Activated CD4-positive, alpha-beta T cell treated with anti-CD3 and anti-CD28 coated beads for 36 hours (primary cell): ENCODE measurements at regions not wholly inside any gene's neighbourhood (a gene's known extent, or its start where the extent isn't known, plus 50 kb on each side); places are given as distances from the start of the nearest gene placed in this dataset.
"Not testable (repeated sequence)": the region's sequence is repeated elsewhere in the genome, so short reads cannot be mapped to it uniquely, and the experiment has no call there.

Experiments used
- ATAC-seq: fragments of 200-7000 bp; cut with Tn5 transposase; one replicate; pipeline ENCODE4 v1.10.0; 2021; ENCODE audit warnings: mild to moderate bottlenecking, moderate library complexity
- CTCF ChIA-PET: fragments of 350-600 bp; sonication (Branson Sonifier 250); formaldehyde crosslinking; loops from one replicate; lab custom pipeline; 2021; ENCODE audit warnings: antibody characterized with exemption; lab: Charles Lee
- POLR2A ChIA-PET: fragments of 350-600 bp; sonication (Branson Sonifier 250); formaldehyde crosslinking; loops from one replicate; lab custom pipeline; 2021; ENCODE audit warnings: antibody characterized with exemption, inconsistent platforms; lab: Charles Lee
- DNase-seq: peaks from one replicate; pipeline ENCODE4 v3.0.0-alpha.2; 2020
- H3K27ac Mint-ChIP-seq: one replicate; pipeline ENCODE4 v1.8.0; 2021; ENCODE audit warnings: mixed read lengths
- H3K27me3 Mint-ChIP-seq: one replicate; pipeline ENCODE4 v1.8.0; 2021; ENCODE audit warnings: mixed read lengths
- H3K36me3 Mint-ChIP-seq: one replicate; pipeline ENCODE4 v1.8.0; 2021; ENCODE audit warnings: low read depth, mixed read lengths
- H3K4me1 Mint-ChIP-seq: one replicate; pipeline ENCODE4 v1.8.0; 2021; ENCODE audit warnings: mixed read lengths
- H3K4me3 Mint-ChIP-seq: one replicate; pipeline ENCODE4 v1.8.0; 2021; ENCODE audit warnings: mild to moderate bottlenecking, moderate library complexity, mixed read lengths
- H3K9me3 Mint-ChIP-seq: one replicate; pipeline ENCODE4 v1.8.0; 2021; ENCODE audit warnings: low read depth, mixed read lengths
- intact Hi-C, 2 experiments: fragments of 100-400 bp; cut with DNase I in 1 of 2; cut with micrococcal nuclease in 1 of 2; formaldehyde crosslinking; loops; one replicate each; pipeline versions ENCODE4 v1.14.2 to v1.15.1; 2022 to 2024; cut with DNase I, micrococcal nuclease

DNA sequence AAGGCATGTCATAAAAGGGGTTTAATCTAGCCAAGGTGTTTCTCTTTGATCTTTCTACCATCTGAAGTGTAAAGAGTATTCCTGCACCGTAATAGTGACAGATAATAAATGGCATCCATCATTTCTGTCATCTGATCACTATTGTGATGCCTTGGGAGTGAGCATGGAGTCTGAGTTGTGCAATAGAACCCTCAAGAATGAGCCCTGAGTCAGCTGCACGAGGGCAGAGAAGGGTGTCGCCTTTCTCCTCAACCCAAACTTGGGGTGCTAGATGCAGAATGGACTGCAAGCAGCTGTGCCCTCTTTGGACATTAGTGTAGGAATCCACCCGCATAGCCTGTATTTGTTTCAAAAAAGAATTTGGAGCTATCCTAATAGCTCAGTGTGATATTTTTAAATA, 115.2 kb downstream of the ZNF37A start:
- H3K4me3 Mint-ChIP-seq, result no peak overlapping the region
- no peaks in the 10 kb centered on the region for H3K9me3 Mint-ChIP-seq
- ChIA-PET POLR2A (no interaction called here), CTCF (no interaction called here)
- intact Hi-C loops, result no loop called here
- H3K4me1 Mint-ChIP-seq, result no peaks in the 10 kb centered on the region
- H3K27ac Mint-ChIP-seq, result no peak overlapping the region
- ATAC-seq, result no peak
- DNase-seq, result no peak
- no peaks in the 10 kb centered on the region for H3K36me3 Mint-ChIP-seq
- H3K27me3 Mint-ChIP-seq, result no peaks in the 10 kb centered on the region

DNA sequence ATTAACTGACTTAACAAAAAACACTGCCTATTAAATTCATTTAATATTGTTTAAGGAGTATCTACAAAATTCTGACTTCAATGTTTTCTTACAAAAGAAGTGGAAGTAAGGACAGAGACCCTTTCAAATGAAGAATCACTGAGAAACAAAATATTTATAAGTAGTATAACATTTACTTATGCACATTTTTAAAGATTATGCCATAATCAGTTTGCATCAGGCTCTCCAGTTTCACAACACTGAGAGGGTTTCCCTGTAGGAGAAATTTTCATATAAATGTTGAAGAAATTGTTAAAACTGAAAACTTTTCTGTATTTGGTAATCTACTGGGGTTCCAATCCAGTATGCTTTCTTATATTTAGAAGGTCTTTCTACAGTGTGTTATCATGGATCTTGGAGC, 115.6 kb downstream of the ZNF37A start:
- H3K27ac Mint-ChIP-seq, intact Hi-C loops, H3K4me3 Mint-ChIP-seq: not testable (repeated sequence)

DNA sequence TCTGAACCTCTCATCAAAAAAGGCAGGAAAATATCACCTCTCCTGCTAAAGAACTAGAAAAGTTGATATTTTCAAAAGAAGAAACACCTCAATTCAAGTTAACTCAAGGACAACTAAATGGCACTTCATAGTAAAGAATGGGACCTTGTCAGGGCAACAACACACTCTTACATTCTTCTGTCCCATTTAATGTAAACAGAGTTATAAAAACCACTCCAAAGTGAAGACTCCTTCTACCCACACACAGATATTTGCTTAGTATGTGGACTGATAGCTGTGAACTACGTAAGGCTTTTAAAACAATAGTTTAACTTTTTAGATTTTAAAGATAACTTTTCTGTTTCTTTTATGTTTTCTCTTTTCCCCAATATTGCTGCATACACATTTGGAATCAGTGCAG, 118.3 kb downstream of the ZNF37A start:
- Mint-ChIP-seq H3K4me3 (no peak overlapping the region), H3K36me3 (no peaks in the 10 kb centered on the region), H3K27ac (no peak overlapping the region), H3K9me3 (no peaks in the 10 kb centered on the region), H3K27me3 (no peaks in the 10 kb centered on the region), H3K4me1 (no peaks in the 10 kb centered on the region)
- ChIA-PET POLR2A (no interaction called here), CTCF (no interaction called here)
- DNase-seq, result no peak
- no peak for ATAC-seq
- intact Hi-C loops, result no loop called here

More for the DNA sequence above, 115.6 kb downstream of the ZNF37A start:
- CTCF ChIA-PET, H3K9me3 Mint-ChIP-seq, H3K4me1 Mint-ChIP-seq, DNase-seq, ATAC-seq, H3K27me3 Mint-ChIP-seq, H3K36me3 Mint-ChIP-seq, POLR2A ChIA-PET: not testable (repeated sequence)

DNA sequence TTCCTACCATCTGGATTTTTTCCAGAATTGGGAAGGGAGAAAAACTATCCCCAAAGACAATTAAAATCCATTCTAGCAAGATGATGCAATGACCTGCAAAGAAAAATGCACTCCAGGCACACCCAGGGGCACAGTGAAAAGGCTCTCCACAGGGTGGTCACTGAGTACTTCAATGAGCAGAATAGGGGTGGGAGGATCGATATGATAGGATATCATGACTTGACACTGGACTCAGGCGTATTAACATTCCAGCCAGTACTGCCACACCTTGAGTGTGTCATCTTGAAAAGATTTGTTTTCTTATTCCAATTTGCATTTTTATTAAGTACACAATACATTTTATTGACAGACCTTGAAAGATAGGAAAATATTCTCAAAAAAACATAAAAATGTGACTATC, 132.2 kb downstream of the ZNF37A start:
- DNase-seq, result no peak
- H3K4me3 Mint-ChIP-seq, result no peak overlapping the region
- POLR2A ChIA-PET, result no interaction called here
- no peaks in the 10 kb centered on the region for H3K4me1 Mint-ChIP-seq
- no peak overlapping the region for H3K27ac Mint-ChIP-seq
- CTCF ChIA-PET, result no interaction called here
- intact Hi-C loops, result no loop called here
- H3K27me3 Mint-ChIP-seq, result no peaks in the 10 kb centered on the region
- H3K9me3 Mint-ChIP-seq, result peaks cover 13% of the 10 kb centered on the region
- no peak for ATAC-seq
- H3K36me3 Mint-ChIP-seq, result no peaks in the 10 kb centered on the region

DNA sequence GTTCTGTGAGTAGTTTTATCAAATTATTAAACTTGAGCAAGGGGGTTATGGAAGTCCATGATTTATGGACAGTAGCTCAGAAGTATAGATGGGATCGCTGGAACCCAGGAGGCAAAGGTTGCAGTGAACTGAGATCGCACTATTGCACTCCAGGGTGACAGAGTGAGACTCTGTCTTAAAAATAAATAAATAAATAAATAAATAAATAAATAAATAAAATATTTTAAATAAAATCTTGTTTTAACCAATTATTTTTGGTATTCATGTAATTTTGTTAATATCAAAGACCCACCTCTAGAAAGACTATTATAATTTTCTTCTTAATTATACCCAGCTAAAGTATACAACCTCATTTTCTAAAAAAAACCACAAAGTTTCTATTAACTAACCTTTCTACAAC, 134.3 kb downstream of the ZNF37A start:
- peaks cover 6% of the 10 kb centered on the region for H3K9me3 Mint-ChIP-seq
- no peak overlapping the region for H3K4me3 Mint-ChIP-seq
- H3K27ac Mint-ChIP-seq, result no peak overlapping the region
- CTCF ChIA-PET, result no interaction called here
- no peaks in the 10 kb centered on the region for H3K27me3 Mint-ChIP-seq
- POLR2A ChIA-PET, result no interaction called here
- no peak for ATAC-seq
- intact Hi-C loops, result no loop called here
- no peak for DNase-seq
- no peaks in the 10 kb centered on the region for H3K36me3 Mint-ChIP-seq
- no peaks in the 10 kb centered on the region for H3K4me1 Mint-ChIP-seq

DNA sequence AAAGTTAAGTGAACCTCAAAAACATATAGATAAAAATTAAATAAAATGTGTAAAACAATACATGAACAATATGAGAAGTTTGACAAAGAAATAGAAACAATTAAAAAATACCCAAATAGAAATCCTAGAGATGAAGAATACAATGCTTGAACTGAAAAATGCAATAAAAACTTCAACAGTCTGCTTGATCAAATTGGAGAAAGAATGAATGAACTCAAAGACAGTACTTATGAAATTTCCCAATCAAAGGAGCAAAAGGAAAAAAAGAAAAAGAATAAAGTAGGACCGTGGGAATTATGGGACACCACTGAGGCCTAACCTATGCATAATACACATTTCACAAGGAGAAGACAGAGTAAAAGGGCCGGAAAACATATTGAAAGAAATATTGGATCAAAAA, 144.3 kb downstream of the ZNF37A start:
- CTCF ChIA-PET, ATAC-seq, H3K4me3 Mint-ChIP-seq, H3K36me3 Mint-ChIP-seq, DNase-seq, H3K27me3 Mint-ChIP-seq, H3K27ac Mint-ChIP-seq, POLR2A ChIA-PET, intact Hi-C loops, H3K4me1 Mint-ChIP-seq: not testable (repeated sequence)
- H3K9me3 Mint-ChIP-seq, result peaks cover 17% of the 10 kb centered on the region

DNA sequence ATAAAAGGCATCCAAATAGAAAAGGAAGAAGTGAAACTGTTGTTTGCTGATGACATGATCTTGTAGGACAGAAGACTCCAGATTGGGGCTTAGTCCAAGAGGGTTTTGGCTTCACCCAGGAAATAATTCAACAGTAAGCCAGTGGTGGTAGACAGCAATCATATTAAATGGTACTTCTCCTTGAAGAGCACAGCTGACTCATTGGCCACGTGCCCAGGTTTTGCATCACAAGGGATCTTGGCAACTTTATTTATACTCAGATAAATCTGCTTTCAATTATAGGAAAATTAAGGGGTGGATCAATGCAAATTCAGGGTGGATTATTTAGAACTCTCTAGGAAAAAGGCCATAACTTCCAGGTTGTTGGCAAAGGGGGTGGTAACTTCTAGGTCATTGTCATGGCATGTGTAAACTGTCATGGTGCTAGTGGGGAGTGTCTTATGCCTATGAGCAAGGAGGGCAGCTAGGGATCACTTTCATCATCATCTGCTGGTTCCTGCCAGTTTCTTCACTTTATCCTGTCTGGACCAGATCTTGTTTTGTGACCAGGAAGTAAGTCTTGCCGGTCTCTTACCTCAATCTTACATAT, 148.0 kb downstream of the ZNF37A start:
- H3K4me3 Mint-ChIP-seq, H3K27me3 Mint-ChIP-seq, POLR2A ChIA-PET, intact Hi-C loops, DNase-seq, H3K27ac Mint-ChIP-seq, H3K4me1 Mint-ChIP-seq, ATAC-seq, H3K36me3 Mint-ChIP-seq: not testable (repeated sequence)
- CTCF ChIA-PET, result interaction anchor here (0.6 kb wide), 1 partner anchor 29 kb away, joined by 3 read pairs; no protein-coding TSS in a partner anchor
- H3K9me3 Mint-ChIP-seq, result peaks cover 23% of the 10 kb centered on the region

DNA sequence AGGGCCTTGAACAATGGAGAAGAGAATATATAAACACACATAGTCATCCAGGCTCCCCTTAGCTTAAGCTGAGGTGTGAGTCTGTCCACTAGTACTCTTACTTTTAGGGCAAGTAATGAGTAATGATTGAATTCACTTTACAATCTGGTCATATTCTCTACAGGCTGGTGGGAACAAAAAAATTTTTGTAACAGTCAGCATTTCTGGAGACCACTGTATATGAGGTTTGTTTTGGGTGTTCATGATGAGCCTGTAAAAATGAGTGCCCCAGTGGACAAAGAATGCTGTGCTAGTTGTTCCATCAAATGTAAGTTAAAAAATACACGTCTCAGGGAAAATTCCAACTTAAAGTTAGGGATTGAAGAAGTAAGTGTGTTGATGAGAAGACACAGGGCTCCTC, 154.0 kb downstream of the ZNF37A start:
- POLR2A ChIA-PET, DNase-seq, intact Hi-C loops, ATAC-seq, H3K27me3 Mint-ChIP-seq, H3K4me1 Mint-ChIP-seq, H3K4me3 Mint-ChIP-seq, CTCF ChIA-PET, H3K36me3 Mint-ChIP-seq, H3K27ac Mint-ChIP-seq: not testable (repeated sequence)
- H3K9me3 Mint-ChIP-seq, result peaks cover 18% of the 10 kb centered on the region

DNA sequence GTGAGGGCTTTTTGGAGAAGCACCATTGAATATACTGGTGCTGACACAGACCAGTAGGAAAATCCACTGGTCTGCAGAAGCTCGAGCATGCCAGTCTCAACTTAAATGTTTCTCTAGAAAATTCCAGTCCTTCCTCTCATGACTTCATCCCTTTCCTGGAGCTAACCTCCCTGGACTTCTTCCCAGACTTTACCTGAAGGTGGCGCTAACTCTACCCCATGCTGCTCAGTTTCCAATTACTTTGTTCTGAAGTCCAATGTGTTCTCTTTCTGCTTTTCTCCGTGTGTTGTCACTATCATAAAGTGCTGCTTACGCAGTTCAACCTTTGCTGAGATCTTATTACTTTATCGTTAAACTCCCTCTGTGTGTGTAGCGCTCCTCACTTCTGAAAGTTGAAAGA, 158.4 kb downstream of the ZNF37A start:
- CTCF ChIA-PET, intact Hi-C loops, POLR2A ChIA-PET, H3K27ac Mint-ChIP-seq, ATAC-seq, H3K4me1 Mint-ChIP-seq, H3K36me3 Mint-ChIP-seq, DNase-seq, H3K4me3 Mint-ChIP-seq, H3K27me3 Mint-ChIP-seq: not testable (repeated sequence)
- H3K9me3 Mint-ChIP-seq, result peaks cover 13% of the 10 kb centered on the region

DNA sequence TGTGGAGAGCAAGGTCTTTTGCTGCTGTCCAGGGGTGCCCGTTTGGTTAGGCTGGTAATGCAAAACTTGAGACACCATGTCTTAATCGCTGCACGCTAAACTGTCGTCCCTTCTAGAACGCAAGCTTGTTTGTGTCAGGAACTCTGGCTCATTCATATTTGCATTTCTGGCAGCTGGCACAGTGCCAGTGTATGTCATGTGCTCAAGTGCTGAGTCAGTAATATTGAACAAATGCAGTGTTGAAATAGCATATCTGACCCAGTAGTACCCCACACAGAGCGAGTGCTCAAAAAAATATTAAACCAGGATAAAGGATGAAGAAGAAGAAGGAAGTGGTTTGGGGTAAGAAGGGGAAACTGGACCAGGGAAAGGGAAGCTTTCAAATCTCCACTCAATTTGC, 173.4 kb downstream of the ZNF37A start:
- ATAC-seq, H3K9me3 Mint-ChIP-seq, intact Hi-C loops, H3K27me3 Mint-ChIP-seq, H3K36me3 Mint-ChIP-seq, H3K27ac Mint-ChIP-seq, POLR2A ChIA-PET, H3K4me1 Mint-ChIP-seq, H3K4me3 Mint-ChIP-seq, CTCF ChIA-PET, DNase-seq: not testable (repeated sequence)

DNA sequence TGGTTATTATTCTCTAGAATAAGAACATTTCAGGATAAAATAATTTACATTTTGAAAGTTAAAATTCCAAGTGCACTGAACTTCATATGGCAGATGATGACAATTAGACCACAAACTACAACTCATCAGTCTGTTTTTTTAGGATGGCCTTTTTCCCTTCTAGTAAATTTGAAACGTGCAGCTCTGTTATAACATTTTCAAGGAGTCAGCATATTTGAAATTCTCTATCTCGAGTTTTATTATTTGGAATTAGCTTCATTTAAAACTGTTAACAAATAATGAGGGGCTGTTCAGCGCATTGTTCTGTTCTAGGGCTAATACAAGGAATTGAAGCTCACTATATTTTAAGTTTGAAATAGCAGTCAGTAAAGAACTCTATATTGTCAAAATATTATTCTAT, 176.9 kb downstream of the ZNF37A start:
- DNase-seq, H3K27ac Mint-ChIP-seq, ATAC-seq, H3K27me3 Mint-ChIP-seq, H3K4me1 Mint-ChIP-seq, H3K36me3 Mint-ChIP-seq, POLR2A ChIA-PET, H3K4me3 Mint-ChIP-seq, intact Hi-C loops, H3K9me3 Mint-ChIP-seq: not testable (repeated sequence)
- CTCF ChIA-PET, result interaction anchor here (0.6 kb wide), 1 partner anchor 29 kb away, joined by 3 read pairs; no protein-coding TSS in a partner anchor

DNA sequence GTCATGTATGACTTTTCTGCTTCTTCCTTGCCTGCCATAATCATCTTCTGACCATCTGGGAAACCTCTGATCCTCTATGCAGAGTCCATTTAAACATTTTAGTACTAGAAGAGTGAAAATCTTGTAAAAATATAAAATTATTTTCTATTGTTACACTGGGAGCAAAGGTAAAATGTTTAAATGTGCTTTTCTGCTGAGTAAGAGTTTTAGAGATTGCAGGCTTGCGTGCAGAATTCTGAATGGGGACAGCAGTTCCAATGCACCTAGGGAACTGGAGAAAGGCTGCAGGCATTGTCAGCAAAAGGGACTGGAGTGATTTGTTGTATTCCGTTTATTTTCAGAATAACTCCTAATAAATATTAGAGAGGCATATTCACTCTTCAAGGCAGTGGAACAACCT, 180.7 kb downstream of the ZNF37A start:
- intact Hi-C loops, H3K36me3 Mint-ChIP-seq, H3K9me3 Mint-ChIP-seq, H3K27me3 Mint-ChIP-seq, H3K4me3 Mint-ChIP-seq, H3K27ac Mint-ChIP-seq, DNase-seq, H3K4me1 Mint-ChIP-seq, CTCF ChIA-PET, ATAC-seq, POLR2A ChIA-PET: not testable (repeated sequence)
